Breast epithelium (tissue), 3 donors: ENCODE measurements at regions not wholly inside any gene's neighbourhood (a gene's known extent, or its start where the extent isn't known, plus 50 kb on each side); places are given as distances from the start of the nearest gene placed in this dataset.

ENCODE experiments used
- CTCF ChIP-seq, 3 donors: fragments of 450-650 bp; IDR thresholded peaks; one replicate each; pipeline ENCODE4 v1.5.1; 2016 to 2017; ENCODE audit warnings: antibody characterized with exemption in 3 of 3, mild to moderate bottlenecking in 3 of 3, moderate library complexity in 3 of 3
- POLR2AphosphoS5 ChIP-seq, 3 donors: sonication (generic); formaldehyde crosslinking; IDR thresholded peaks; one replicate each; pipeline ENCODE4 v1.6.1; 2017; ENCODE audit warnings: antibody characterized with exemption in 3 of 3

- TF ChIP-seq CTCF (IDR thresholded peaks at IDR 0.05) = no peak
- TF ChIP-seq POLR2AphosphoS5 (IDR thresholded peaks at IDR 0.05) = no peak
These were observed 138.9 kb upstream of the PHYHIPL start for GRCh38 chr10:59037506-59037905.
